Osteoblast (primary cell): ENCODE measurements at regions not wholly inside any gene's neighbourhood (a gene's known extent, or its start where the extent isn't known, plus 50 kb on each side); places are given as distances from the start of the nearest gene placed in this dataset.
"Not testable (repeated sequence)": the region's sequence is repeated elsewhere in the genome, so short reads cannot be mapped to it uniquely, and the experiment has no call there.

Experiments used
- DNase-seq: peaks from one replicate; pipeline ENCODE4 v3.0.0; 2011; ENCODE audit warnings: low spot score, mixed read lengths; ENCODE audit not compliant: insufficient read length; ENCODE audit errors: missing footprints
- H2AFZ ChIP-seq: 2 replicates; pipeline ENCODE4 v1.6.0; 2011; ENCODE audit warnings: mild to moderate bottlenecking, low read length
- H3K27ac ChIP-seq: 2 replicates; pipeline ENCODE4 v1.5.1; 2011; ENCODE audit warnings: mild to moderate bottlenecking, low read depth, low read length, moderate library complexity
- H3K27me3 ChIP-seq: 2 replicates; pipeline ENCODE4 v1.6.0; 2012; ENCODE audit warnings: mild to moderate bottlenecking, control low read depth, inconsistent platforms, low read length, moderate library complexity; ENCODE audit not compliant: insufficient read depth
- H3K36me3 ChIP-seq: 2 replicates; pipeline ENCODE4 v1.5.1; 2011; ENCODE audit warnings: mild to moderate bottlenecking, low read length, control low read depth, moderate library complexity; ENCODE audit not compliant: insufficient read depth
- H3K4me1 ChIP-seq: 2 replicates; pipeline ENCODE4 v1.5.1; 2011; ENCODE audit warnings: mild to moderate bottlenecking, low read length, control low read depth, moderate library complexity; ENCODE audit not compliant: insufficient read depth
- H3K4me2 ChIP-seq: 2 replicates; pipeline ENCODE4 v1.6.0; 2011; ENCODE audit warnings: mild to moderate bottlenecking, low read length; ENCODE audit not compliant: insufficient read depth
- H3K4me3 ChIP-seq: fragments of 200-600 bp; sonication (generic); 3 replicates; pipeline ENCODE4 v1.5.1; 2012; ENCODE audit warnings: mild to moderate bottlenecking, low read length, inconsistent platforms; ENCODE audit not compliant: insufficient read depth
- H3K79me2 ChIP-seq: 2 replicates; pipeline ENCODE4 v1.6.0; 2012; ENCODE audit warnings: mild to moderate bottlenecking, low read length, control low read depth, inconsistent platforms; ENCODE audit not compliant: insufficient read depth
- H3K9me3 ChIP-seq: 2 replicates; pipeline ENCODE4 v1.5.1; 2011; ENCODE audit warnings: low read depth, low read length, control low read depth
- H4K20me1 ChIP-seq: 2 replicates; pipeline ENCODE4 v1.6.0; 2012; ENCODE audit warnings: mild to moderate bottlenecking, low read length, control low read depth; ENCODE audit not compliant: insufficient read depth
- TF ChIP-seq, protein P1 (sequence below): IDR thresholded peaks from 2 replicates; pipeline ENCODE4 v1.5.1; 2011; ENCODE audit warnings: mild to moderate bottlenecking, low read depth, low read length, moderate library complexity; ENCODE audit errors: extremely low read depth

DNA sequence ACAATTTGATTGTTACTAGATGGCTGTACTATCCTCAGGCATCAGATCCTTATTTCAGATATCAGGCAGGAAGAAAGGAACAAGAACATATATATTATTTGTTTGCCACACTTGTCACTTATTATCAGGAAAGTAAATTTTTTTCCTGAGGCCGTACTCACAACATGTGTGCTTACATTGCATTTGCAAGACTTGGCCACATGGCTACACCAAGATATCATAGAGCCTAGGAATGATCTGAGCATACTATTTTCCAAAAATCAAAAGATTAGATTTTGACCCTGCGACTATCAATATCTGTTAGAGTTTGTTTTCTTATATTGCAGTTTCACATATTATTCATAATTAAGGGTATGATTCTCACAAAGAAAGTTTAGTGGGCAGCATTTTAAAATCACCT, 426.2 kb upstream of the BCHE start:
- no peak overlapping the region for H2AFZ ChIP-seq
- no peak overlapping the region for H3K4me2 ChIP-seq
- no peaks in the 10 kb centered on the region for H3K4me1 ChIP-seq
- TF ChIP-seq, protein P1, sequence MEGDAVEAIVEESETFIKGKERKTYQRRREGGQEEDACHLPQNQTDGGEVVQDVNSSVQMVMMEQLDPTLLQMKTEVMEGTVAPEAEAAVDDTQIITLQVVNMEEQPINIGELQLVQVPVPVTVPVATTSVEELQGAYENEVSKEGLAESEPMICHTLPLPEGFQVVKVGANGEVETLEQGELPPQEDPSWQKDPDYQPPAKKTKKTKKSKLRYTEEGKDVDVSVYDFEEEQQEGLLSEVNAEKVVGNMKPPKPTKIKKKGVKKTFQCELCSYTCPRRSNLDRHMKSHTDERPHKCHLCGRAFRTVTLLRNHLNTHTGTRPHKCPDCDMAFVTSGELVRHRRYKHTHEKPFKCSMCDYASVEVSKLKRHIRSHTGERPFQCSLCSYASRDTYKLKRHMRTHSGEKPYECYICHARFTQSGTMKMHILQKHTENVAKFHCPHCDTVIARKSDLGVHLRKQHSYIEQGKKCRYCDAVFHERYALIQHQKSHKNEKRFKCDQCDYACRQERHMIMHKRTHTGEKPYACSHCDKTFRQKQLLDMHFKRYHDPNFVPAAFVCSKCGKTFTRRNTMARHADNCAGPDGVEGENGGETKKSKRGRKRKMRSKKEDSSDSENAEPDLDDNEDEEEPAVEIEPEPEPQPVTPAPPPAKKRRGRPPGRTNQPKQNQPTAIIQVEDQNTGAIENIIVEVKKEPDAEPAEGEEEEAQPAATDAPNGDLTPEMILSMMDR: no peak
- H3K79me2 ChIP-seq: no peaks in the 10 kb centered on the region
- H3K9me3 ChIP-seq: peaks cover 10% of the 10 kb centered on the region
- no peak overlapping the region for H3K27ac ChIP-seq
- H3K36me3 ChIP-seq: no peaks in the 10 kb centered on the region
- no peaks in the 10 kb centered on the region for H3K27me3 ChIP-seq
- no peaks in the 10 kb centered on the region for H4K20me1 ChIP-seq
- no peak for DNase-seq
- no peak overlapping the region for H3K4me3 ChIP-seq

DNA sequence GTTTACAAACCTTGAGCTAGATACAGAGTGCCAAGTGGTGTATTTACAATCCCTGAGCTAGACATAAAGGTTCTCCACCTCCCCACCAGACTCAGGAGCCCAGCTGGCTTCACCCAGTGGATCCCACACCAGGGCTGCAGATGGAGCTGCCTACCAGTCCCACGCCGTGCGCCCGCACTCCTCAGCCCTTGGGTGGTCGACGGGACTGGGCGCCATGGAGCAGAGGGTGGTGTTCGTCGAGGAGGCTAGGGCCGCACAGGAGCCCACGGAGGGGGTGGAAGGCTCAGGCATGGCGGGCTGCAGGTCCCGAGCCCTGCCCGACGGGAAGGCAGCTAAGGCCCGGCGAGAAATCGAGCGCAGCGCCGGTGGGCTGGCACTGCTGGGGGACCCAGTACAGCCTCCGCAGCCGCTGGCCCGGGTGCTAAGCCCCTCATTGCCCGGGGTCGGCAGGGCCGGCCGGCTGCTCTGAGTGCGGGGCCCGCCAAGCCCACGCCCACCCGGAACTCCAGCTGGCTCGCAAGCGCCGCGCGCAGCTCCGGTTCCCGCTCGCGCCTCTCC, 421.1 kb upstream of the BCHE start:
- not testable (repeated sequence) for H3K27ac ChIP-seq, H3K9me3 ChIP-seq, H3K4me2 ChIP-seq, H3K4me1 ChIP-seq, DNase-seq, H3K36me3 ChIP-seq, H4K20me1 ChIP-seq, H2AFZ ChIP-seq, H3K4me3 ChIP-seq, H3K27me3 ChIP-seq, H3K79me2 ChIP-seq

DNA sequence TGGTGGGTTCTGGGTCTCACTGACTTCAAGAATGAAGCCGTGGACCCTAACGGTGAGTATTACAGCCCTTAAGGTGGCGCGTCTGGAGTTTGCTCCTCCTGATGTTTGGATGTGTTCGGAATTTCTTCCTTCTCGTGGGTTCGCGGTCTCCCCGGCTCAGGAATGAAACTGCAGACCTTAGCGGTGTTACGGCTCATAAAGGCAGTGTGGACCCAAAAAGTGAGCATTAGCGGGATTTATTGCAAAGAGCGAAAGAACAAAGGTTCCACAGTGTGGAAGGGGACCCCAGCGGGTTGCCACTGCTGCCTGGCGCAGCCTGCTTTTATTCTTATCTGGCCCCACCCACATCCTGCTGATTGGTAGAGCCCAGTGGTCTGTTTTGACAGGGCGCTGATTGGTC, 420.5 kb upstream of the BCHE start:
- Histone ChIP-seq H3K4me3 (no peak overlapping the region), H3K27me3 (no peaks in the 10 kb centered on the region), H3K36me3 (no peaks in the 10 kb centered on the region), H3K27ac (no peak overlapping the region), H3K4me2 (no peak overlapping the region), H3K9me3 (peaks cover 7% of the 10 kb centered on the region), H3K79me2 (no peaks in the 10 kb centered on the region), H3K4me1 (no peaks in the 10 kb centered on the region), H2AFZ (no peak overlapping the region), H4K20me1 (no peaks in the 10 kb centered on the region)
- TF ChIP-seq, protein P1: no peak
- DNase-seq: no peak

DNA sequence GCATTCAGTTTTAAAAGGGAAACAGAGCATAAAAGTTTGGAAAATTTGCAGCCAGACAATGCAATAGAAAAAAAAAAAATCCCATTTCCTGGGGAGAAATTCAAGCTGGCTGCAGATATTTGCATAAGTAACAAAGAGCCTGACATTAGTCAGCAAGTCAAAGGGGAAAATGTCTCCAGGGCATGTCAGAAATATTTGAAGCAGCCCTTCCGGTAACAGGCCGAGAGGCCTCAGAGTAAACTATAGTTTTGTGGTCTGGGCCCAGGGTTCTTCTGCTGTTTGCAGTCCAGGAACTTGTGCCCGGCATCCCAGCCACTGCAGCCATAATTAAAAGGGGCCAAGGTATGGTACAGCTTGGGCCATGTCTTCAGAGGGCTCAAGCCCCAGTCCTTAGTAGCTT, 411.6 kb upstream of the BCHE start:
- no peak overlapping the region for H3K4me2 ChIP-seq
- H3K27me3 ChIP-seq: no peaks in the 10 kb centered on the region
- H3K79me2 ChIP-seq: no peaks in the 10 kb centered on the region
- no peak overlapping the region for H2AFZ ChIP-seq
- H3K27ac ChIP-seq: no peak overlapping the region
- no peak overlapping the region for H3K4me3 ChIP-seq
- no peaks in the 10 kb centered on the region for H4K20me1 ChIP-seq
- no peaks in the 10 kb centered on the region for H3K4me1 ChIP-seq
- no peak for DNase-seq
- no peaks in the 10 kb centered on the region for H3K9me3 ChIP-seq
- TF ChIP-seq, protein P1: no peak
- H3K36me3 ChIP-seq: no peaks in the 10 kb centered on the region
